ENCODE measurements at regions not wholly inside any gene's neighbourhood (a gene's known extent, or its start where the extent isn't known, plus 50 kb on each side); places are given as distances from the start of the nearest gene placed in this dataset.

- no peak for DNase-seq
Observed at GRCh38 chr18:7358989-7359726, 128.3 kb downstream of the LRRC30 start.

DNA sequence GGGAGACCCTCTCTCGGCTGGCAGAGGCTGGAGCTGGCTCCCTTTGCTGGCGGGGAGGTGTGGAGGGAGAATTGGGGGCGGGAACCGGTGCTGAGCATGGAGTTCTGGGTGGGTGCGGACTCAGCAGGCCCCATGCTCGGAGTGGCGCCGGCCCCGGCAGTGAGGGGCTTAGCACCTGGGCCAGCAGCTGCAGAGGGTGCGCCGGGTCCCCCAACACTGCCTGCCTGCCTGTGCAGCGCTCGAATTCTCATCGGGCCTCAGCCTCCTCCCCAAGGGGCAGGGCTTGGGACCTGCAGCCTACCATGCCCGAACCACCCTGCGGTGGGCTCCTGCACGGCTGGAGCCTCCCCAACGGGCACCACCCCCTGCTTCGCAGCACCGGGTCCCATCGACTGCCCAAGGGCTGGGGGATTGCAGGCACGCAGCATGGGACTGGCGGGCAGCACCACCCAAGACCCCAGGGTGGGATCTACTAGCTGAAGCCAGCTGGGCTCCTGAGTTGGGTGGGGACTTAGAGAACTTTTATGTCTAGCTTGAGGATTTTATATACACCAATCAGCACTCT, 129.8 kb downstream of the LRRC30 start:
- DNase-seq: no peak

DNA sequence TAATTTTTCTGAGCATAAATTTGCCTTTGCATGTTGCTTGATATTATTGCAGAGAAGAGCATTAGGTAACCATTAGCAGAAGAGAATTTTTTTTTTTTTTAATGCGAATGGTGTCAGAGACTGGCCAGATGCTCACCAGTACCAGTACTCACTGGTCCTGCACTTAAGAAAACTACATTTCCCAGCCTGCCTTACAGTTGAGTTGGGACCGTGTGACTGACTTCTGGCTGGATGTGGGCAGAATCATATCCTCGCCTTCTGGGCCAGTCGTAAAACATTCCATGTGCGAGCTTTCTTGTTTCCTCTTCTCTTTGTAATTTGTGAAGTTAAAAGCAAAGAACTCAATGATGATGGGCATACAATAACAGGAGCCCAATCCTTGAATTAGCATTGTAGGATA, 132.4 kb downstream of the LRRC30 start:
- no peak for DNase-seq

GRCh38 chr18:7366597-7366996, 135.7 kb downstream of the LRRC30 start:
- DNase-seq: no peak

GRCh38 chr18:7367336-7367735, 136.4 kb downstream of the LRRC30 start:
- no peak for DNase-seq

DNA sequence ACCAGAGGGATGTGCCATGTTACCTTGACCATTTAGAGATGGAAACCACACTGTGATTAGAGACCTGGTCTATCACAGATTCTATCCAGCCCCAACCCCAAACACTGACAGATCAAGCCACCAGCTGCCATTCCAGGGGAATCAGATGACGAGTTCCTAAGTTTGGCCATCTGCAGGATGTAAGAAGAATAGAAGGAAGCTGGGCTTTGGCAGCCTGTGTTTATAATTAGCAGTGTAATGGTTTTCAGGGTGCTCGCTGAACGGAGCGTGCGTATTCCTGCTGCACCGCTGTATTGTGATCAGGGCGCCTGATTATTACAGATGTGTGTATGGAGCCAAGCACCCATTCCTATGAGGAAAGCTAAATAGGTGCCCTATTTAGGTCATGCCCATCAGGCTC, 138.1 kb downstream of the LRRC30 start:
- DNase-seq: no peak

DNA sequence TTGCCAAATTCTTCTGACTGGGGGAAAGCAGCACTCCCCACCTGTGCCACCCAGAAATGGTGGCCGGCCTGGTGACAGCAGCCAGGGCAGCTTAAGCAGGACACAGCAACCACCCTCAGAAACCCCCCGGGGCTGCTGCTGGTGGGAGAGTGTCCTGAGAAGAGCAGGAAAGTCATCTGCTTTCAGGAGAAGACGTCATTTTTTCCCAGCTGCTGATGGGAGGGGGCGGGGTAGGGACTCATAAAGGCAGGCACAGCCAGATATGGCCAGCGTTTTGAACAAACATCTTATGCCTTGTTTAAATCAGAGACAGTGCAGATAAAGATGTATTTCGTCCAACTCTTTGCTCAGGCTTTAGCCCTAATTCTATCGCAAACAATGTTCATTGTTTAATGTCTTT, 139.5 kb downstream of the LRRC30 start:
- DNase-seq: no peak

- DNase-seq: no peak
Observed at GRCh38 chr18:7370802-7371201, 139.9 kb downstream of the LRRC30 start.

- no peak for DNase-seq
Observed at GRCh38 chr18:7373441-7373840, 142.6 kb downstream of the LRRC30 start.

DNA sequence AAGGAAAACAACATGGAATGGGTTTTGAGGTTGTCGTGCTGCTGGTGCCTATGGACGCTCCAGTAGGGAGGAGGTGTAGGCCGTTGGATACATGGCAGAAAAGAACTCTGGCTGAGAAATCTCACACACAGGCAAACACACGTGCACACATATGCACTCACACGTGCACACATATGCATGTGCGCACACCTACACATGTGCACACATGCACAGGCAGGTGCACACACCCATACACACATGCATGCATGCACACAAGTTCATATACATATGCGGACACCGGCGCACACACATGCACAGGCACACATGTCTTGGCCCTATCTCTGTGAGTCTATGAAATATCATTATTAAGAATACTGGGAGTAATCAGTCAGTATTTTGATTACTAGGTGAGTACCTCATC, 150.4 kb downstream of the LRRC30 start:
- no peak for DNase-seq

GRCh38 chr18:7382328-7383001, 151.6 kb downstream of the LRRC30 start:
- no peak for DNase-seq

DNA sequence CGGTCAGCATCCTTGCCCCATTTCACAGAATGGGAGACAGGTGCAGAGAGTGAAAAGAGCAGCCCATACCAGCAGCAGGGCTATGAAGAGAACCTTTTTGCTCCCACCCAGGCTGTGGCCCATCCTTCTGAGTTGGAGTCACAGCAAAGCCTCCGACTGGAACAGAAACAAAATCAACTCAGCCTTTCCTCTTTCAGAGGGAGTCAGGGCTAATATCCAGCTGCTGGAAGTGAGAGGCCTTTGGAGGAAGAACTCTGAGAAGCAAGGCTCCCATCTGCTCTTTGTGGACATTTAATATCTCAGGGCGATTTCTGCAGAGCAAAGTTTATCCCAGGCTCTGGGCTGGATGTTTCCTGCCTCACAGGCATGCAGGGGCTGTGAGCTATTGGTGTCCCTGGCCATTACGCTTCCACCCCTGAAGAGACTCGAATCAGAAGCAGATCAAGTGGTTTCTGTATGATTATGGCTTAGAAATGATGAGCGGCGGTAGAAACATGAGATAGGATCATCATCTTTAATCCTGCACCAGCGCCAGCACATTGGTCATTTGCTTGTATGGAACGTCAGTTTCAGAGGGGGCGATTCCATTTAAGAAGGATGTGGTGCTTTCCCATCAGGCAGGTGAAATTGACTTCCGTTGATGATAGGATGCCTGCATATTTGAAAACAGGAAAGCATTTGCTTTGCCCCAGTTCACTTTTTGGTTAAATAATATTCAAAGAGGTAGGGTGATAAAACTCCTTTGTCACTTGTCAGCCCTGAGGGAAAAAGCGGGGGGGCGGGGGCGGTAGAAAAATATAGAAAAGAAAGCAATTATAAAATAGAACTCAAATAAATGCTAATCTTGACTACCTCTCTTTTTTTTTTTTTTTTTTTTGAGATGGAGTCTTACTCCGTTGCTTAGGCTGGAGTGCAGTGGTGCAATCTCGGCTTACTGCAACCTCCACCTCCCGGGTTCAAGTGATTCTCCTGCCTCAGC, 152.4 kb downstream of the LRRC30 start:
- DNase-seq: no peak

- DNase-seq: no peak
Observed at GRCh38 chr18:7388741-7389140, 157.9 kb downstream of the LRRC30 start.

- DNase-seq: no peak
Observed at GRCh38 chr18:7390731-7391492, 160.0 kb downstream of the LRRC30 start.

DNA sequence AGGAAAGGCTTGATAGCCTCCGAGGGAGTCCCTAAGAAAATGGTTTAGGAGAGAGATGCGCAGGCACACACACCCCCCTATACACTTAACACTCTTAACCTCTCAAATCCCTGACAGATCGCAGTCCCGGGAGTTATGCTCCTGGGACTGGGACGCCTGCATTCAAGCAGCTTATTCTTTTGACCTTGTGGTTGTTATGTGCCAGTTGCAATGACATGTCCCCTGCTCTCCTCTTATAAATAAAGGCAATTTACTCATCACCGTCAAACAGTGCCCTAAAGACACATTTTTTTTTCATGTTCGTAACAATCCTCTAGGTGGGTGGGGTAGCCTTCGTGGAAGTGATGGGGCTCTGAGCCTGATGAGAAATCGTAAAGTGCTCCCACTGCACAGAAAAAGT, 162.2 kb downstream of the LRRC30 start:
- no peak for DNase-seq

DNA sequence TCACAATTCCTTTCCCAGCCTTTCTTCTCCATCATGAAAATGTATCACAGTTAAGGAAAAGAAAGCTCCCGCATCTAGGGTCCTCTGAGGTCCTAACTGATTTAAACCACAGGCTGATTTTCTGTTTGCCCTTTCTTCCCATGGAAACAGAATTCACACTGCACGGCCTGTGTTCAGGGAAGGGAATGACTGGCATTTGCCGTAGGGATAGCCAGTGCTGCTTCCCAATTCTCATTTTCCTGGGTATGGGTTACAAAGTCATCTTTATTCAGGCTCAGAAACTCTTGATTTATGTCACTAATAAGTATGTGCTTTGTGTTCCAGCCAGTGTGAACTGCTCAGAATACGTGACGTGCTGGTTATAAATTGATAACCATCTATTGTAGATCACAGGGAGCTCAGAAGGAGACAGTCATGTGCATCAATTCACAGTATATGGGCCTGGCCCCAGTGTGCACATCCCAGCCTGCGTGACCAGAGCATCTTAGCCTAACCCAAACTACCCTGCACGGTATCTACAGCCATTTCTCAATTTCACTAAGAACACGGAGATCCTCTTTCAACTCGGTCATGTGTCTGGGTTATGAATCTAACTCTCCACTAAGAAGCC, 163.3 kb downstream of the LRRC30 start:
- DNase-seq: no peak

DNA sequence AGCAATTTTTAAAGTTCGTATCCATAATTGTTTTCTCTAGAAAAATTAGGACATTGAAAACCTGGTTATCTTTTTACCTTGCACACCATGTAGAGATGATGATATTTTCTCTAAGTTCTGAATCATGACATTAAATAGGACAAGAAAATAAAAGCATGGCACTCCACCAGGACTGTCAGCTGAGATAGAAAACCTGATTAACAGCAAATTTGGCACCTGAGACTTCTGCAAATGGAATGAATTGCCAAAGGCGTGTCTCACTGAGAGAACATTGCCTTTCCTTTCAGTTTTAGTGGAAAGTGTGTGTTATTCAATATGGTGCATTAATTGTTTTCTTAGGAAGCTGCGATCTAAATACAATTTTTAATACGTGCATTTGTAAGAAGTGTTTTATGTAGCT, 164.7 kb downstream of the LRRC30 start:
- no peak for DNase-seq

- no peak for DNase-seq
Observed at GRCh38 chr18:7413906-7414305, 153.2 kb upstream of the PTPRM start.

DNA sequence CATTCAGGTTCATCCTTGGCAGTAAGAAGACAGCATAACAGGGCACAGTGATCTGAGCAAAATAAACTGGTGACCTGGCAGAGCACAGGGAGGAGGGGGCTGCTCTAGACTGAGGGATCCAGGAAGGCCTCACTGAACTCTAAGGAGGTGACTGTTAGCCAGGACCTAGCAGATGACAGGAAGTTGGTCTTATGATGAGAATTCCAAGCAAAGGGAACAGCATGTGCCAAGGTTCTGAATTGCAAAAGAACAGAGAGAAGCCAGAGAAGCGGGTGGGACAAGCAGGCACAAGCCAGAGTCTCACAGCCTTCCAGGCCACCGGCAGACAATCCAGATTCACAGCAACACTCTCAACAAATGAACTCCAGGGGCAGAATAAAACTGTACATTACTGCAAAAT, 152.7 kb upstream of the PTPRM start:
- no peak for DNase-seq

DNA sequence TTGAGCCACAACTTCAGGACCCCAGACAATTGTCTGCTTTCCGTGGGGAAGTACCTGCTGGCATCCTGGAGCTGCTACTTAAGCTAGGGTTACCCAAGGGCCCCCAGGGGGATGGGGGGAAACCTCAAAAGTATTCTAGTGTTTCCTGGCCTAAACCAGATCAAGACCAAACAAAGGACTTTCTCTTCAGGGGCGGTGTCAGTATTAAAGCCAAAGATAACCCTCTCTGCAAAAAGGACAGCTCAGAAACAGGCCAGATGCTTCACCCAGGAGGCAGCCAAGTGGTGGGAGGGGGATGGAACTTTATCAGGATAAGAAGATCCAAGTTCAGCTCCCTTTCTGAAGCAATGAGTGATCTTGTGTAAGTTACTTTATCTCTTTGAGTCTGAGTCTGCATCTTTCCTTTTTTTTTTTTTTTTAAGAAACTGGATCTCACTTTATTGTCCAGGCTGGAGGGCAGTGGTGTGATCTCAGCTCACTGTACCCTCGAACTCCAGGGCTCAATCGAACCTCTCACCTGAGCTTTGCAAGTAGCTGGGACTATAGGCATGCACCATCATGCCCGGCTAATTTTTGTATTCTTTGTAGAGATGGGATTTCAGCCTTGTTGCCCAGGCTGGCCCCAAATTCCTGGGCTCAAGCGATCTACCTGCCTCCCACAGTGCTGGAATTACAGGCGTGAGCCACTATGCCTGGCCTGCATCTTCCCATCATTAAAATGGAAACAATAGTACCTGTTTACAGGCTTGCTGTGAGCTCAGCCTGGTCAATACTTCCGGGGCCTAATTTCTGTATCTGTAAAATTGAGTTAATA, 151.8 kb upstream of the PTPRM start:
- no peak for DNase-seq

GRCh38 chr18:7417727-7418126, 149.4 kb upstream of the PTPRM start:
- DNase-seq: no peak

Data from activated CD4-positive, alpha-beta T cell treated with anti-CD3 and anti-CD28 coated beads, Interleukin-2, amount 50 U/mL, for 48 hours (primary cell).